Uterus (tissue), 3 donors: ENCODE measurements at regions not wholly inside any gene's neighbourhood (a gene's known extent, or its start where the extent isn't known, plus 50 kb on each side); places are given as distances from the start of the nearest gene placed in this dataset. TPM values are rescaled to one million over a fixed set of nuclear protein-coding genes. Genes with fewer than 3 reads are reported as not detected.
"Not testable (repeated sequence)": the region's sequence is repeated elsewhere in the genome, so short reads cannot be mapped to it uniquely, and the experiment has no call there.

Source experiments
- DNase-seq, 2 donors: peaks; one replicate each; pipeline ENCODE4 v3.0.0-alpha.2; 2019 to 2020
- H3K27ac ChIP-seq, 2 donors: fragments of 200-600 bp; sonication (generic); 1 replicate in 1 of 2; 2 replicates in 1 of 2; pipeline ENCODE4 v1.5.1; 2016 to 2018
- H3K27me3 ChIP-seq, 2 donors: fragments of 200-600 bp; sonication (generic); one replicate each; pipeline ENCODE4 v1.5.1; 2018 to 2019; ENCODE audit warnings: control low read depth in 1 of 2
- H3K36me3 ChIP-seq, 2 donors: fragments of 200-600 bp; sonication (generic); one replicate each; pipeline ENCODE4 v1.5.1; 2019; ENCODE audit warnings: control low read depth in 1 of 2
- H3K4me1 ChIP-seq, 2 donors: fragments of 200-600 bp; sonication (generic); one replicate each; pipeline ENCODE4 v1.5.1; 2018 to 2019; ENCODE audit warnings: control low read depth in 1 of 2
- H3K4me3 ChIP-seq, 2 donors: fragments of 200-600 bp; sonication (generic); 1 replicate in 1 of 2; 2 replicates in 1 of 2; pipeline ENCODE4 v1.5.1; 2018 to 2019; ENCODE audit warnings: mild to moderate bottlenecking in 1 of 2
- H3K9me3 ChIP-seq, 2 donors: fragments of 200-600 bp; sonication (generic); one replicate each; pipeline ENCODE4 v1.5.1; 2019; ENCODE audit warnings: control low read depth in 1 of 2
- POLR2A ChIP-seq, 2 donors: fragments of 450-650 bp; IDR thresholded peaks; one replicate each; pipeline ENCODE4 v1.6.1; 2016; ENCODE audit warnings: antibody characterized with exemption in 2 of 2, mild to moderate bottlenecking in 1 of 2, moderate library complexity in 1 of 2
- intact Hi-C: fragments of 100-400 bp; cut with DNase I; formaldehyde crosslinking; loops from one replicate; pipeline ENCODE4 v1.15.1; 2023; ENCODE audit warnings: low total_unique reads
- microRNA-seq: library from miRNA; unstranded; fragments of <30 nt; microRNA quantifications from one replicate; pipeline ENCODE4, GENCODE V29; 2016; ENCODE audit warnings: borderline microRNAs expressed, borderline replicate concordance
- small RNA-seq: library from RNA; depleted of rRNA; stranded (forward); fragments of <200 nt; gene quantifications from one replicate; pipeline ENCODE3, GENCODE V24; 2016
- TF ChIP-seq, protein P1 (sequence below), 4 experiments: fragments of 200-600 bp in 2 of 4; fragments of 450-650 bp in 2 of 4; sonication (generic) in 2 of 4; IDR thresholded peaks; one replicate each; pipeline ENCODE4 v1.5.1; 2016 to 2019; ENCODE audit warnings: antibody characterized with exemption in 4 of 4, mild to moderate bottlenecking in 2 of 4, moderate library complexity in 1 of 4
- donor health status: DM: yes; HTN: yes; CAD: no.

GRCh38 chr17:64718058-64718457 is 56.0 kb upstream of the SMURF2 start:
- no peak for DNase-seq
- intact Hi-C loops: no loop called here
- Histone ChIP-seq H3K4me1 (no peaks in the 10 kb centered on the region), H3K27ac (no peak overlapping the region), H3K9me3 (no peaks in the 10 kb centered on the region), H3K36me3 (no peaks in the 10 kb centered on the region), H3K27me3 (no peaks in the 10 kb centered on the region), H3K4me3 (no peak overlapping the region)
- TF ChIP-seq, protein P1, sequence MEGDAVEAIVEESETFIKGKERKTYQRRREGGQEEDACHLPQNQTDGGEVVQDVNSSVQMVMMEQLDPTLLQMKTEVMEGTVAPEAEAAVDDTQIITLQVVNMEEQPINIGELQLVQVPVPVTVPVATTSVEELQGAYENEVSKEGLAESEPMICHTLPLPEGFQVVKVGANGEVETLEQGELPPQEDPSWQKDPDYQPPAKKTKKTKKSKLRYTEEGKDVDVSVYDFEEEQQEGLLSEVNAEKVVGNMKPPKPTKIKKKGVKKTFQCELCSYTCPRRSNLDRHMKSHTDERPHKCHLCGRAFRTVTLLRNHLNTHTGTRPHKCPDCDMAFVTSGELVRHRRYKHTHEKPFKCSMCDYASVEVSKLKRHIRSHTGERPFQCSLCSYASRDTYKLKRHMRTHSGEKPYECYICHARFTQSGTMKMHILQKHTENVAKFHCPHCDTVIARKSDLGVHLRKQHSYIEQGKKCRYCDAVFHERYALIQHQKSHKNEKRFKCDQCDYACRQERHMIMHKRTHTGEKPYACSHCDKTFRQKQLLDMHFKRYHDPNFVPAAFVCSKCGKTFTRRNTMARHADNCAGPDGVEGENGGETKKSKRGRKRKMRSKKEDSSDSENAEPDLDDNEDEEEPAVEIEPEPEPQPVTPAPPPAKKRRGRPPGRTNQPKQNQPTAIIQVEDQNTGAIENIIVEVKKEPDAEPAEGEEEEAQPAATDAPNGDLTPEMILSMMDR (IDR thresholded peaks at IDR 0.05): no peak
- TF ChIP-seq POLR2A (IDR thresholded peaks at IDR 0.05): no peak

DNA sequence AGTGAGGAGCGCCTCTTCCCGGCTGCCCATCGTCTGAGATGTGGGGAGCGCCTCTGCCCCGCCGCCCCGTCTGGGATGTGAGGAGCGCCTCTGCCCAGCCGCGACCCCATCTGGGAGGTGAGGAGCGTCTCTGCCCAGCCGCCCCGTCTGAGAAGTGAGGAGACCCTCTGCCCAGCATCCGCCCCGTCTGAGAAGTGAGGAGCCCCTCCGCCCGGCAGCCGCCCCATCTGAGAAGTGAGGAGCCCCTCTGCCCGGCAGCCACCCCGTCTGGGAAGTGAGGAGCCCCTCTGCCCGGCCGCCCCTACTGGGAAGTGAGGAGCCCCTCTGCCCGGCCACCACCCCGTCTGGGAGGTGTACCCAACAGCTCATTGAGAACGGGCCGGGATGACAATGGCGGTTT is 54.4 kb upstream of the SMURF2 start:
- intact Hi-C loops, H3K27ac ChIP-seq, H3K4me1 ChIP-seq, DNase-seq, H3K9me3 ChIP-seq, H3K36me3 ChIP-seq, H3K4me3 ChIP-seq, H3K27me3 ChIP-seq: not testable (repeated sequence)

DNA sequence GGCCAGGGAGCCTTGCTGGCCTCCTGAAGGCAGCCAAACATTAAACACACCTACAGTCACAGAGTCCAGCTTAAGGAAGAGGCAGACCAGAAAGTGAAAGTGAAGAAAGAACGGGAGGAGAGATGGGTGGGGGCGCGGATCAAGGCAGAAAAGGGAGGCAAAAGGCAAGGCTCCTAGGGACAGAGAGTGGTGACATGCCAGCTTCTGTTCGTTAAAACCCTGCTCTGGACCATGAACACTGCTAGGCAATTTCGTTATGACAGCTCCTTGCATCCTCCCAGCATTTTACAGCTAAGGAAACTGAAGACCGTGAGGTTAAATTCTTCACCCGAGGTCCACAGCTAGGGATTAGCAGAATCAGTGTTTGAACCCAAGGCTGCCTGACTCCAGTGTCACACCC is 51.7 kb upstream of the SMURF2 start:
- H3K4me1 ChIP-seq, H3K27me3 ChIP-seq, H3K9me3 ChIP-seq, H3K36me3 ChIP-seq, DNase-seq, intact Hi-C loops: not testable (repeated sequence)
- peak overlapping the region; percentile 2 to 5 for H3K4me3 ChIP-seq
- H3K27ac ChIP-seq: peak overlapping the region in 1 of 2 donors; percentile 37

GRCh38 chr17:64712557-64713351 is 50.6 kb upstream of the SMURF2 start:
- H3K27me3 ChIP-seq, H3K27ac ChIP-seq, DNase-seq, H3K36me3 ChIP-seq, H3K4me3 ChIP-seq, intact Hi-C loops, H3K4me1 ChIP-seq, H3K9me3 ChIP-seq: not testable (repeated sequence)

Small RNA genes lying in the stretch of these regions (microRNA-seq; reads per million reads assigned to microRNA genes)
- not detected for gene MIR6080

Small RNA genes lying in the stretch of these regions (small RNA-seq; reads per million reads assigned to genes)
- gene AC103810.3 (not detected), gene BPTFP1 (not detected), gene MINOS1P2 (not detected), gene MIR6080 (not detected)
